HuH-7 (cell line): ENCODE measurements at regions not wholly inside any gene's neighbourhood (a gene's known extent, or its start where the extent isn't known, plus 50 kb on each side); places are given as distances from the start of the nearest gene placed in this dataset.
"Not testable (repeated sequence)": the region's sequence is repeated elsewhere in the genome, so short reads cannot be mapped to it uniquely, and the experiment has no call there.

Experiments used
- DNase-seq: peaks from one replicate; pipeline ENCODE4 v3.0.0; 2011; ENCODE audit warnings: low spot score

- no peak for DNase-seq
These were observed 50.6 kb upstream of the SLC44A3 start for GRCh38 chr1:94769551-94769950.

DNA sequence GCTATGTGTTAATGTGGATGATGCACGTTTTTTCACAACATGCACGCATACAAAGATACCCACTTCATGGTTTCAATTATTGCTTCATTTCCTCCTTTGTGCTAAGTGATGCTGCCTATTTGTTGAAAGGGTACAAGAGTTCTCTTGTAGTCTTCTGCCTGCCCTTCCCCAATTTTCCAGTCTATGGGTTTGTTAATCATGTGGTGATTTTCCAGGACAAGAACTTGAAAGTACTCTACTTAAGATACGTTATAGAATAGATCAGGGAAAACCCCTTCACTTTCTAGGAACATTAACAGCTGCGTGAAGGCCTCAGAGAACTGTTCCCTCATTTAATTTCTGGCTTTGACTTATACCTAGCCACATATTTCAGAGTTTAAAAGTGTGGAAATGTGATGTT lies 52.1 kb upstream of the SLC44A3 start:
- no peak for DNase-seq

- DNase-seq: no peak
These were observed 54.2 kb upstream of the SLC44A3 start for GRCh38 chr1:94765958-94766357.

DNA sequence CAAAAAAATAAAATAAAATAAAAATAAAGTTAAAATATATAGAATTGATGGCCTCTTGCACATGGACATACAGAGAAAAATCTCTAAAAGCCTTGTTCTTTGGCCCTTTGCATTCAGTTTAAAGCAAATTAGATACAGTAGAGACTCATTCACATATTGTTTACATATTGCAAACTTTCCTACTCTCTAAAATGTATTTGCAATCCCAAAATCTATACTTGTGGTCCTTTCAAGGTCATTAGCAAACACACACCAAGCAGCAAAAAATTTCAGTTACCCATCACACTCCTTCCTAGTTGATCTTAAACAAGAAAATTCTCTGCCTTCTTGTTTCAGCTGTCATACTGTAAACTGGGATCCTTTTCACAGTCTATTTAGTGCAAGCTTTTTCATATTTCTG lies 61.0 kb upstream of the SLC44A3 start:
- no peak for DNase-seq

DNA sequence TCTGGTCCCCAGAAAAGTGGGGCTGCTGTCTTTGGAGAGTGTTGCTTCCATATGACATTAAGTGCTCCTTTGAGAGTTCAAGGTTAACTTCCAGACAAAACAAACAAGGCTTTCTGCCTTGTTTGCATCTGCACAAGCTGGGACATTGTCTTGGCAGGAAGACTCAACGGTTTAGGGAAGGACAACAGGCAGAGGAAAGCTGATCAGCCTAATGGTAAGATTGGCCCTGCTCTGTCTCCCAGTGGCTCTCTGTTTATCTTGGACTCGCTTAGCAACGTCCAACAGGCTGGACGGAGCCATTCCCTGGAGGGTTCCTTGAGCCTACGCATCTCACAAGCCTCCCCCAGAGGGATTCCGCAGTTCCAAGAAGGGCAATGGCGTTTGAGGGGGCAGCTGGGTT lies 62.2 kb upstream of the SLC44A3 start:
- no peak for DNase-seq

- DNase-seq: no peak
These were observed 64.5 kb upstream of the SLC44A3 start for GRCh38 chr1:94755675-94756074.

DNA sequence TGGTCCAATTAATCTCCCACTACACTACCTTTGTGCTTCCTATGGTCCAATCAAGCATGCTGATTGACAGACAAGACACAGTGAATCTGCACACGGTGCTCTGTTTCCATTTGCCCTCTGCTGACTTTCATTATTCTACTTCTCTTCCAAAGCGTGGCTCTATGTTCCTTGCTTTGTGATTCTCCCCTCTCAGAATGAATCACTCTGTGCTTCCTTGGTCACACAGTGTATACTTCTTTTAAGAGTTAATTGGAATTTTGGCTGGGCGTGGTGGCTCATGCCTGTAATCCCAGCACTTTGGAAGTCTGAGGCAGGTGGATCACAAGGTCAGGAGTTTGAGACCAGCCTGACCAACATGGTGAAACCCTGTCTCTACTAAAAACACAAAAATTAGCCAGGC lies 65.1 kb upstream of the SLC44A3 start:
- not testable (repeated sequence) for DNase-seq

GRCh38 chr1:94754570-94754969 lies 65.6 kb upstream of the SLC44A3 start:
- DNase-seq: no peak

GRCh38 chr1:94754095-94754494 lies 66.1 kb upstream of the SLC44A3 start:
- no peak for DNase-seq

DNA sequence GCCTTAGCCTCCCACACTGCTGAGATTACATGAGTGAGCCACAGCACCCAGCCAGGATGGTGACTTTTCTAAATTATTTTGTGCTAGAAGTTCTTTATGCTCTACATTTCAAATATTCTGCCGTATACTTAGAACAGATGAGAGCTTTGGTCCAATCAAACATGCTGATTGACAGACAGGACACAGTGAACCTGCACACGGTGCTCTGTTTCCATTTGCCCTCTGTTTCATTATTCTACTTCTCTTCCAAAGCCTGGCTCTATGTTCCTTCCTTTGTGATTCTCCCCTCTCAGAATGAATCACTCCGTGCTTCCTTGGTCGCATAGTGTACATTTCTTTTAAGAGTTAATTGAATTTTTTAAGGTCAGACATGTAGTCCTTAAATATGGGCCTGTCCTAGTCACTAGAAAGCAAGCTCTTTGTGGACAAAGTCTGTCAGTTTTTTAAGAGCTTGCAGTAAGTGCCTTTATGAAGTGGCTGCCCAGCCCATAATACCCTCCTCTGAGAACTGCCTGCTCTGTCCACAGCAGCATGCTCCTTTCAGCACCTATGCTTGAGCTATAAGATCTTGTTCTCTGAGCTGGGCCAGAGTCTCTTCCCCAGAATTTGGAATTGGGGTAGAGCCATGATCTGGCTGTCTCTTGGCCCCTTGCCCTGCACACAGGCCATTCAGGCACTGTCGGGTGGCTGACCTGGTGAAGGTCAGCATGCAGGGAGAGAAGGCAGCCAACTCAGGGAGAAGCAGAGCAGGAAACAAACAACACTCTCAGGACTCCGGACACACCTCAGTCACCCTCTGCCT lies 66.8 kb upstream of the SLC44A3 start:
- DNase-seq: no peak

GRCh38 chr1:94751483-94751882 lies 68.7 kb upstream of the SLC44A3 start:
- not testable (repeated sequence) for DNase-seq

GRCh38 chr1:94746635-94747525 lies 73.3 kb upstream of the SLC44A3 start:
- no peak for DNase-seq

DNA sequence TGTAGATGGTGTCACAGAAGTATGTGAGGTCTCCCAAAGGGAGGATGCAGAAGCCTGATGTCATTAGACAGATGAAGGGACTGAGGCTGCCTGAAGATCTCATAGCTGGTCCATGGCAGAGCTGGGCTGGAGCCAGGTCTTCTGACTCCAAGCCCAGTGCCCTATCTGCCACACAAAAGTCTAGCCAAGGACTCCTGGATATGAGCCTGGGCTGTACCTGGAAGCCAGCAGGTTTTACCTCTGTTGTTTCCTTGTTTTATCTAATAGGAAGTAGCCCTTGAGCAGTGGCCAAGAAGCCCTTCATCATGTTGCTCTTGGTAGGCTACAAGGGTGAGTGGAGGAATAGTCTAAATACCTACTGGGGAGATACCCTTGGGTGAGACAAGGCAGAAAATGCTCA lies 74.4 kb upstream of the SLC44A3 start:
- DNase-seq: no peak

- DNase-seq: no peak
These were observed 76.3 kb upstream of the SLC44A3 start for GRCh38 chr1:94743862-94744261.

DNA sequence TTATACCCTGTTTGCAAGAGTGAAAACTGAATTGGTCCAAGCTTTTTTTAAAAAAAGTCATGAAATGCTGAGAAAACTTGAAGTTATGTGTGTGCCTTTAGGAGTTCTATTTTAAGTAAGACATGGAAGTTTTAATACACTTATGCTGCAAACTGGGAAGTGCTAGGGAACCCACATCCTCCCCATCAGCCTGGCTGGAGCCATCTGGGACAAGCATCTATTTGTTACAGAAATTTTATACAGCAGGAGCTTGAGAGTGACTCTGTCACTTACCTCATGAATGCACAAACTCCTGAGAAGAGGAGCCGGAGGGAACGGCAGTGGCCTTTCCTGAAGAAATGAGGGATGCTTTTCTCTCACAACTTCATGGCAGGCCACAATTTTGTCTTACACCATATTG lies 78.2 kb upstream of the SLC44A3 start:
- DNase-seq: no peak

DNA sequence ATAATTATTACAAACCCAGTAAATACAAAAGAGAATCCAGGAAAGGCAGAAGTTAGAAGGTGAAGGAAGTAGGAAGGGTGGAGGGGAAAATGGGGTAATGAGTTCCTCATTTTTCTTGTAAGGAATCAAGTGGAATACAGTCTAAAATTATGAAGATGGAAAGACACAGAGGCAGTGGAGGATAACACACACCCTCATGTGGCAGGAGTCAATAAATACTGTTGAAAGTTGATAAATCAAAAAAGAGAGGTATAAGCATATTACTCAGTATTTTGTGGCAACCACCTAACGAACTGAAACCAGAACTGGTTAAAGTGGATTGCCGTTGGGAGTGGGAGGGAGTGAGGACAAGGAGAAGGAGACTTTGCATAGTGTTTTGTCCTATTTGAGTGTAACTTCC lies 78.6 kb upstream of the SLC44A3 start:
- no peak for DNase-seq

DNA sequence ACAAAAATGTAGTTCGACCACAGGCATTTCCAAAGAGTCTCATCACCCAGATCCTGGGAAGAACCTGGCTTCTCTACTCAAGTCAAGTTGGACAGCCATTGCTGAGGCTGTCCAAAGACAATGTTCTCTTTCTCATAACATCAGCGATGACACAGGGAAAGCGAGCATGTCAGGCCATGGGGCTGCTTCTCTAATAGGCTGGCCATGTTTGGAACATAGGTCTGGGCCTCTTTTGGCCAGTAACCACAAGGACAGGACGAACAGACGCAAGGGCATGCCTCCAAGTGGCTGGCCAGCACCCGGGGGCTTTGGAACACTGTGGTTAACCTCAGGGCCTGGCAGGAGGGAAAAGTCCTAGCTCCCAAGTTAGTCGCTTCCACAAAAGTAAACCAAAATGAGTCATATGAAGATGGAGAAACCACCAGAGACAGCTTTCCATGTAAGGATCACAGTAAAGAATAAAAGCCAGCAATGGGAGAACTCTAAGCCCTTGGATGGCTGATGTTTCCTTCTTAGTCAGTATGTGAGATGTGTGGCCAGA lies 80.6 kb upstream of the SLC44A3 start:
- no peak for DNase-seq

DNA sequence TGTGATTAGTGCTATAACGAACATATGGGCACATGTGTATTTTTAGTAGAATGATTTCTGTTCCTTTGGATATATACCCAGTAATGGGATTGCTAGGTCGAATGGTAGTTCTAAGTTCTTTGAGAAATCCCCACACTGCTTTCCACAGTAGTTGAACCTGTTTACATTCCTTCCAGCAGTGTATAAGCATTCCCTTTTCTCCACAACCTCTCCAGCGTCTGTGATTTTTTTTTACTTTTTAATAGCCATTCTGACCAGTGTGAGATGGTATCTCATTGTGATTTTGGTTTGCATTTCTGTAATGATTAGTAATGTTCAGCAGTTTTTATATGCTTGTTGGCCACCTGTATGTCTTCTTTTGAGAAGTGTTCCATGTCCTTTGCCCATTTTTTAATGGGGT lies 81.8 kb upstream of the SLC44A3 start:
- no peak for DNase-seq

DNA sequence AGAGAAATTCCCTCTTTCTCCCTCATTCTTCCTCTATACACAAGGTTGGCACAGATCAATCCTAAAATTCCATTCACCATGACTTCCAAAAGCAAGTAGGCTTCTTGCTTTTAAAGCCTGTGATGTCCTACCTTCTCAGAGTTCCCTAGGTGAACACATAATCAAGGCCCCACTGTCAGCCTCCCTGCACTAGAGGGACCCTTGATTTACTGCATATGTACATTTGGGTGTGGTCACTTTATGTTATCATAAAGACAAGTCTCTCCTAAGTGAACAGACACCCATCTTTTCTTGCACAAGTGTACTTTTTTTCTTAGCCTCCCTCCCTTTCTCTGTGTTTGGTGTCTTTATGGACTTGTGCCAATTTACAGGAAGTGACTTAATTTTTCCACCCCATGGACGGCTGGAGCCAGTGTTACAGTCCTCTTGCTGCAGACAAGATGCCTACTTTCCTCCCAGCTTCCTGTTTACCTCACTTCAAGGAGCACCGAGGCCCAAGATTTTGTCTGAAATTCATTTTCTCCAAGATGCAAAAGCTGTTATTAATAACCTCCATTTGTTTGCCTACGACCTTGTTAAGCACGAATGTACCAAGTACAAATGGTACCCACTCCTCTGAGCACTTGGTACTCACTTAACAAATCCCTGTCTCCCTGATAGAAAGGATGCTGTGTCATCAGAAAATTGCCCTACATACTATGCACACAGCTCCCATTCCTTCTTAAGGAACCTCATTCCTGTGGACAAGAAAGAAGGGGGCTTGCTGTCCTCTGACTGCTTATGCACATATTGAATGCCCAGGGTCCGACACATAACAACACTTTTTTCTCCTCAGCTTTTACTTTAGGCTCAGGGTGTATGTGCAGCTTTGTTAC lies 82.8 kb upstream of the SLC44A3 start:
- no peak for DNase-seq

DNA sequence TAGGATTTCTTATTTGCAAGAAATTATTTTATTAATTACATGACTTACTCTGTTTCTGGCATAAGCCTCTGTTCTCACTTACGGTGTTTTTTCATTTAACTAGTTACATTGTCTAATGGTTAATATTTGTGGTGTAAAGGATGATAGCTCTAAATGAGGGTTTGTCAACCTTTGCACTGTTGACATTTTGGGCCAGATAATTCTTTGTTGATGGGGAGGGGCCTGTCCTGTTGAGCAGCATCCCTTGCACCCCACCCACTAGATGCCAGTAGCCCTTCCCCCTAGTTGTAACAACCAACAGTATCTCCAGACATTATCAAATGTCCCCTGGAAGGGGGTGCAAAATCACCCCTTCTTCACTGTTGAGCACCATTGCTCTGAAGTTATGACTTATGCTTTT lies 83.6 kb upstream of the SLC44A3 start:
- no peak for DNase-seq

DNA sequence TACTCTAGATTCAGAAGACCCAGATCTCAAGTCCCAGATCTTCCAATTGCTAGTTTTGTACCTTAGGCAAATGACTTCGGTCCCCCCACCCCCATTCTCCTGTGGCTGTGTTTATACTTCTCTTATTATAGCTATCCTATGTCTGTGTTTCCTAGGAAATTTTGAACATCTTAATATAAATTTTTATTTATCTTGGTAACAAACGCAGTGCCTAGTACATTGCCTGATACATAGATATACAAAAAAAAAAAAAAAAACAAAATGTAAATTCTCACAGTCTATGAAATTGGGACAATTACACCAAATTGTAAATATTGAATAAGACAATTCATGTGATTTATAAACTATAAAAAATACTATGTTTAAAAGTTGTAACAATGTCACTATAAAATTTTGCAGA lies 84.1 kb upstream of the SLC44A3 start:
- no peak for DNase-seq
